H1 (cell line): ENCODE measurements at regions not wholly inside any gene's neighbourhood (a gene's known extent, or its start where the extent isn't known, plus 50 kb on each side); places are given as distances from the start of the nearest gene placed in this dataset.

Source experiments
- CTCF ChIA-PET: fragments of 300-600 bp; sonication (Branson Sonifier 250); formaldehyde crosslinking; loops from one replicate; lab custom pipeline; 2021; ENCODE audit not compliant: partially characterized antibody; lab: Charles Lee
- POLR2A ChIA-PET: fragments of 300-600 bp; sonication (Branson Sonifier 250); formaldehyde crosslinking; loops from one replicate; lab custom pipeline; 2021; ENCODE audit warnings: inconsistent platforms; ENCODE audit not compliant: partially characterized antibody; lab: Charles Lee
- DNase-seq, 2 experiments: peaks; one replicate each; pipeline versions ENCODE4 v3.0.0 to v3.0.0-alpha.2; 2010 to 2022; ENCODE audit warnings: low spot score in 2 of 2, low read depth in 1 of 2, mixed read lengths in 1 of 2
- FAIRE-seq: peaks from 2 replicates; lab custom pipeline; 2011; peaks lifted over from hg19 to GRCh38; lab: Jason Lieb, UNC
- H2AFZ ChIP-seq: 2 replicates; pipeline ENCODE4 v1.8.1; 2012; ENCODE audit warnings: low read length, inconsistent platforms
- H2AK5ac ChIP-seq: 2 replicates; pipeline ENCODE4 v1.6.1; 2013; ENCODE audit warnings: low read depth, low read length
- H2BK120ac ChIP-seq: replicated peaks from 2 replicates; pipeline ENCODE3; 2013; ENCODE audit warnings: low read depth, low read length, inconsistent platforms
- H2BK12ac ChIP-seq: 2 replicates; pipeline ENCODE4 v1.6.1; 2013; ENCODE audit warnings: low read depth, low read length
- H2BK15ac ChIP-seq: 2 replicates; pipeline ENCODE4 v1.6.1; 2013; ENCODE audit warnings: low read length
- H2BK20ac ChIP-seq: 2 replicates; pipeline ENCODE4 v1.6.1; 2013; ENCODE audit warnings: low read length
- H2BK5ac ChIP-seq: 2 replicates; pipeline ENCODE4 v1.6.1; 2013; ENCODE audit warnings: low read depth, low read length
- H3K14ac ChIP-seq: 2 replicates; pipeline ENCODE4 v1.6.1; 2013; ENCODE audit warnings: inconsistent platforms; ENCODE audit not compliant: insufficient read length
- H3K18ac ChIP-seq: 2 replicates; pipeline ENCODE4 v1.6.1; 2013; ENCODE audit warnings: low read length; ENCODE audit errors: extremely low read depth
- H3K23ac ChIP-seq: 2 replicates; pipeline ENCODE4 v1.6.1; 2013; ENCODE audit warnings: inconsistent platforms; ENCODE audit not compliant: insufficient read length
- H3K23me2 ChIP-seq: 2 replicates; pipeline ENCODE4 v1.6.1; 2013; ENCODE audit warnings: low read depth, low read length
- H3K27ac ChIP-seq: 2 replicates; pipeline ENCODE4 v1.6.1; 2011; ENCODE audit warnings: low read depth, low read length, inconsistent platforms
- H3K27me3 ChIP-seq, 4 experiments: replicated peaks in 1 of 4; 1 replicate in 1 of 4; 2 replicates in 3 of 4; pipeline versions ENCODE4 v1.6.1 to v1.8.1; 2011 to 2013; ENCODE audit warnings: low read length in 3 of 4, mild to moderate bottlenecking in 3 of 4, inconsistent platforms in 2 of 4, mixed read lengths in 2 of 4, moderate library complexity in 1 of 4; ENCODE audit not compliant: control insufficient read depth in 3 of 4, insufficient read depth in 3 of 4; ENCODE audit errors: extremely low read depth in 1 of 4
- H3K36me3 ChIP-seq, 4 experiments: 2 replicates each; pipeline versions ENCODE4 v1.6.1 to v1.8.1; 2011 to 2013; ENCODE audit warnings: mild to moderate bottlenecking in 4 of 4, low read length in 3 of 4, moderate library complexity in 2 of 4, control low read depth in 1 of 4, inconsistent platforms in 1 of 4; ENCODE audit not compliant: insufficient read depth in 4 of 4, control insufficient read depth in 2 of 4
- H3K4ac ChIP-seq: replicated peaks from 2 replicates; pipeline ENCODE3; 2013; ENCODE audit warnings: low read length, low read depth, mixed read lengths, inconsistent platforms; ENCODE audit not compliant: insufficient read length
- H3K4me1 ChIP-seq, 4 experiments: replicated peaks in 1 of 4; 1 replicate in 1 of 4; 2 replicates in 3 of 4; pipeline versions ENCODE4 v1.6.1 to v1.8.1; 2011 to 2013; ENCODE audit warnings: low read length in 3 of 4, inconsistent platforms in 2 of 4, mixed read lengths in 1 of 4; ENCODE audit not compliant: insufficient read depth in 4 of 4, control insufficient read depth in 3 of 4
- H3K4me2 ChIP-seq, 2 experiments: 2 replicates each; pipeline versions ENCODE4 v1.6.1 to v1.8.1; 2011 to 2013; ENCODE audit warnings: low read depth in 2 of 2, low read length in 2 of 2, control low read depth in 1 of 2, inconsistent platforms in 1 of 2, mild to moderate bottlenecking in 1 of 2; ENCODE audit not compliant: insufficient read depth in 1 of 2
- H3K4me3 ChIP-seq, 4 experiments: fragments of 200-600, 300-600 bp in 1 of 4; sonication (generic), shearing (Covaris generic), sonication (Bioruptor Twin) in 1 of 4; 2 replicates each; pipeline versions ENCODE4 v1.5.1 to v1.8.1; 2011 to 2016; ENCODE audit warnings: low read length in 4 of 4, low read depth in 3 of 4, control low read depth in 2 of 4, inconsistent platforms in 2 of 4, mild to moderate bottlenecking in 2 of 4, mixed read lengths in 1 of 4, moderate library complexity in 1 of 4; ENCODE audit not compliant: insufficient read depth in 2 of 4; ENCODE audit errors: extremely low read depth in 1 of 4
- H3K56ac ChIP-seq: replicated peaks from 2 replicates; pipeline ENCODE3; 2013; ENCODE audit warnings: low read depth, mild to moderate bottlenecking, mixed read lengths, low read length, inconsistent platforms; ENCODE audit not compliant: insufficient read length
- H3K79me1 ChIP-seq: 2 replicates; pipeline ENCODE4 v1.6.1; 2013; ENCODE audit warnings: low read depth, low read length, control low read depth
- H3K79me2 ChIP-seq, 2 experiments: 2 replicates each; pipeline versions ENCODE4 v1.6.1 to v1.8.1; 2012 to 2013; ENCODE audit warnings: low read length in 2 of 2, mild to moderate bottlenecking in 2 of 2, inconsistent platforms in 1 of 2; ENCODE audit not compliant: insufficient read depth in 2 of 2, control insufficient read depth in 1 of 2
- H3K9ac ChIP-seq, 4 experiments: replicated peaks in 1 of 4; 1 replicate in 1 of 4; 2 replicates in 3 of 4; pipeline versions ENCODE4 v1.6.1 to v1.8.1; 2011 to 2013; ENCODE audit warnings: low read depth in 3 of 4, low read length in 3 of 4, control low read depth in 2 of 4, mild to moderate bottlenecking in 2 of 4, moderate library complexity in 2 of 4, inconsistent platforms in 1 of 4; ENCODE audit errors: extremely low read depth in 1 of 4
- H3K9me3 ChIP-seq, 2 experiments: 2 replicates each; pipeline versions ENCODE4 v1.6.1 to v1.8.1; 2012 to 2013; ENCODE audit warnings: mild to moderate bottlenecking in 2 of 2, moderate library complexity in 2 of 2, control low read depth in 1 of 2, inconsistent platforms in 1 of 2, low read depth in 1 of 2, low read length in 1 of 2, mixed read lengths in 1 of 2; ENCODE audit not compliant: insufficient read depth in 2 of 2
- H4K20me1 ChIP-seq, 2 experiments: replicated peaks in 1 of 2; 2 replicates each; pipeline versions ENCODE3 to v1.8.1; 2011 to 2013; ENCODE audit warnings: inconsistent platforms in 2 of 2, low read length in 2 of 2, mild to moderate bottlenecking in 1 of 2; ENCODE audit not compliant: insufficient read depth in 2 of 2, control insufficient read depth in 1 of 2
- H4K5ac ChIP-seq: 2 replicates; pipeline ENCODE4 v1.6.1; 2013; ENCODE audit warnings: low read length, low read depth, mixed read lengths, inconsistent platforms; ENCODE audit not compliant: insufficient read length
- H4K8ac ChIP-seq: 2 replicates; pipeline ENCODE4 v1.8.0; 2013; ENCODE audit warnings: mild to moderate bottlenecking, moderate library complexity, low read length, inconsistent platforms; ENCODE audit not compliant: insufficient read depth; ENCODE audit errors: extremely low read depth
- H4K91ac ChIP-seq: replicated peaks from 2 replicates; pipeline ENCODE3; 2013; ENCODE audit warnings: low read length, mixed read lengths, inconsistent platforms; ENCODE audit not compliant: insufficient read length
- BCL11A ChIP-seq, 2 experiments: IDR thresholded peaks; one replicate each; pipeline ENCODE4 v1.6.1; 2011; ENCODE audit warnings: low read depth in 2 of 2, low read length in 2 of 2, mild to moderate bottlenecking in 2 of 2
- CBX8 ChIP-seq: fragments of 300-800, 300-1000 bp; sonication (generic); IDR thresholded peaks from 2 replicates; pipeline ENCODE4 v1.7.1; 2016; ENCODE audit warnings: low read depth, low read length, borderline replicate concordance
- CHD2 ChIP-seq: IDR thresholded peaks from 2 replicates; pipeline ENCODE4 v1.6.1; 2012; ENCODE audit warnings: low read length, improper control_type of control experiment
- EP300 ChIP-seq, 2 experiments: IDR thresholded peaks; 1 replicate in 1 of 2; 2 replicates in 1 of 2; pipeline ENCODE4 v1.6.1; 2011 to 2012; ENCODE audit warnings: low read depth in 2 of 2, low read length in 2 of 2, mild to moderate bottlenecking in 2 of 2, borderline replicate concordance in 1 of 2, inconsistent platforms in 1 of 2, moderate library complexity in 1 of 2
- GABPA ChIP-seq: IDR thresholded peaks from 2 replicates; pipeline ENCODE4 v1.6.1; 2011; ENCODE audit warnings: mild to moderate bottlenecking, low read length, moderate library complexity, borderline replicate concordance; ENCODE audit not compliant: insufficient read depth
- HDAC2 ChIP-seq, 2 experiments: fragments of 300-600 bp in 1 of 2; sonication (generic) in 1 of 2; IDR thresholded peaks; 2 replicates each; pipeline ENCODE4 v1.6.1; 2011 to 2012; ENCODE audit warnings: low read depth in 2 of 2, low read length in 2 of 2, mild to moderate bottlenecking in 2 of 2, moderate library complexity in 2 of 2, borderline replicate concordance in 1 of 2, inconsistent platforms in 1 of 2
- HDAC6 ChIP-seq: IDR thresholded peaks from one replicate; pipeline ENCODE4 v1.7.1; 2012; ENCODE audit warnings: low read depth, mild to moderate bottlenecking, inconsistent platforms, low read length, moderate library complexity
- MAFK ChIP-seq: IDR thresholded peaks from 2 replicates; pipeline ENCODE4 v1.6.1; 2012; ENCODE audit warnings: low read depth, mild to moderate bottlenecking, improper control_type of control experiment, low read length
- POLR2A ChIP-seq, 2 experiments: IDR thresholded peaks; 1 replicate in 1 of 2; 2 replicates in 1 of 2; pipeline ENCODE4 v1.6.1; 2011; ENCODE audit warnings: low read depth in 2 of 2, low read length in 2 of 2, mild to moderate bottlenecking in 2 of 2; ENCODE audit errors: control extremely low read depth in 1 of 2
- SAP30 ChIP-seq: fragments of 300-600 bp; sonication (generic); IDR thresholded peaks from 2 replicates; pipeline ENCODE4 v1.7.1; 2012; ENCODE audit warnings: low read length, moderate library complexity, mild to moderate bottlenecking, inconsistent platforms; ENCODE audit not compliant: insufficient read depth, insufficient replicate concordance
- SP2 ChIP-seq: IDR thresholded peaks from 2 replicates; pipeline ENCODE4 v1.6.1; 2012; ENCODE audit warnings: mild to moderate bottlenecking, low read length, inconsistent platforms
- SP4 ChIP-seq: IDR thresholded peaks from 2 replicates; pipeline ENCODE4 v1.6.1; 2012; ENCODE audit warnings: low read length, inconsistent platforms
- TAF7 ChIP-seq: optimal IDR thresholded peaks from 2 replicates; pipeline ENCODE3; 2011; ENCODE audit warnings: low read depth, mild to moderate bottlenecking, inconsistent platforms, low read length, moderate library complexity, borderline replicate concordance
- YY1 ChIP-seq: IDR thresholded peaks from 2 replicates; pipeline ENCODE4 v1.6.1; 2011; ENCODE audit warnings: low read depth, mild to moderate bottlenecking, low read length
- ZNF274 ChIP-seq: IDR thresholded peaks from 2 replicates; pipeline ENCODE4 v1.7.0; 2012; ENCODE audit warnings: low read length, borderline replicate concordance; ENCODE audit errors: extremely low read depth
- WGBS, 2 experiments: shearing (Covaris generic) in 1 of 2; methylation state at CpG; one replicate each; pipeline versions ENCODE4 v1.1.6 to v1.1.7; 2013 to 2015; ENCODE audit warnings: low lambda C conversion rate in 2 of 2, mixed read lengths in 2 of 2, inconsistent platforms in 1 of 2, low coverage in 1 of 2, missing lambda C conversion rate in 1 of 2; ENCODE audit not compliant: insufficient replicate concordance in 2 of 2, insufficient coverage in 1 of 2, insufficient read length in 1 of 2; ENCODE audit errors: extremely low coverage in 1 of 2, missing lambda C conversion rate in 1 of 2; 5-methylcytosine and 5-hydroxymethylcytosine counted together

DNA sequence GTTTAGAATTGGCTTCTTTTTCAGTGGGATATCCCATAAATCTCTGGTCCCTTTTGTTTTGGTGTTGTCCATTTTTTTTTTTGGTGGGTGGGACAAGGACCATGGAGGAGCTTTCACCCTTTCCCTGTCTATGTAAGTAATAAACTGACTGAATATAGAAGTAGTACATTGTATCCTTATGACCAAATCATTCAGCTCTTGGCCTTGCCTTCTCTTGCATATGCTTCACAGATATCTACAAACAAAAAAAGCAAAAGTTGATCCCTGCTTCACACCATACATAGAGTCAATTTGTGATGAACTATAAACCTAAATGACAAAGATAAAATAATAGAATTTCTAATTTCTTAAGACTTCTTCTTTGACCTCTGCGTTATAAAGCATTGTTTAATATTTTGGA lies 59.8 kb downstream of the SIX1 start:
- 94% methylated on average over 1 of the region's 1 CpG; no CpG with 5 or more reads in 1 of the 2 experiments for WGBS, 2 experiments
- peak overlapping the region; percentile 6; the same call in 1 of the 2 replicates for H2AFZ ChIP-seq
- no peak overlapping the region for H2BK15ac ChIP-seq
- H3K4me3 ChIP-seq: no peak overlapping the region
- no peaks in the 10 kb centered on the region for H3K79me1 ChIP-seq
- no peak overlapping the region for H4K5ac ChIP-seq
- H3K56ac ChIP-seq: no peak overlapping the region
- no peaks in the 10 kb centered on the region for H3K79me2 ChIP-seq
- no peaks in the 10 kb centered on the region for H3K27me3 ChIP-seq
- H3K9me3 ChIP-seq: no peaks in the 10 kb centered on the region
- H3K9ac ChIP-seq: no peak overlapping the region
- no peak overlapping the region for H3K18ac ChIP-seq
- H3K27ac ChIP-seq: no peak overlapping the region
- no peaks in the 10 kb centered on the region for H4K20me1 ChIP-seq
- H3K4me1 ChIP-seq: peaks cover 0 to 3% (median 0%) of the 10 kb centered on the region in 4 experiments; a peak in 1 of 7 replicates
- no peak overlapping the region for H2BK12ac ChIP-seq
- H2BK5ac ChIP-seq: no peak overlapping the region
- DNase-seq: no peak
- H3K36me3 ChIP-seq: no peaks in the 10 kb centered on the region
- H4K91ac ChIP-seq: no peak overlapping the region
- FAIRE-seq: no peak
- no peak overlapping the region for H2AK5ac ChIP-seq
- no peak overlapping the region for H2BK120ac ChIP-seq
- H3K4me2 ChIP-seq: no peak overlapping the region
- H3K23ac ChIP-seq: no peak overlapping the region
- no peak overlapping the region for H2BK20ac ChIP-seq
- no peaks in the 10 kb centered on the region for H3K23me2 ChIP-seq
- ChIA-PET CTCF (interaction anchor here (0.7 kb wide), 1 partner anchor 13 kb away, joined by 3 read pairs; no protein-coding TSS in a partner anchor), POLR2A (no interaction called here)
- no peak overlapping the region for H3K4ac ChIP-seq
- no peak overlapping the region for H3K14ac ChIP-seq
- H4K8ac ChIP-seq: no peak overlapping the region
- TF ChIP-seq CBX8: no peak
- TF ChIP-seq MAFK: no peak
- TF ChIP-seq EP300 (IDR thresholded peaks at IDR 0.05; ENCODE audit: borderline replicate concordance in 1 of 2, low read depth in 2 of 2, low read length in 2 of 2): no peak
- no peak for TF ChIP-seq SAP30
- TF ChIP-seq SP4: no peak
- TF ChIP-seq SP2: no peak
- TF ChIP-seq TAF7: no peak
- no peak for TF ChIP-seq ZNF274
- TF ChIP-seq GABPA: no peak
- TF ChIP-seq HDAC6: no peak
- no peak for TF ChIP-seq POLR2A (IDR thresholded peaks at IDR 0.05; ENCODE audit: control extremely low read depth in 1 of 2, low read depth in 2 of 2, low read length in 2 of 2)
- TF ChIP-seq YY1: no peak
- no peak for TF ChIP-seq HDAC2 (IDR thresholded peaks at IDR 0.05; ENCODE audit: borderline replicate concordance in 1 of 2, low read depth in 2 of 2, low read length in 2 of 2)
- TF ChIP-seq BCL11A (IDR thresholded peaks at IDR 0.05; ENCODE audit: low read depth in 2 of 2, low read length in 2 of 2): no peak
- TF ChIP-seq CHD2: no peak
